ENCODE measurements at regions not wholly inside any gene's neighbourhood (a gene's known extent, or its start where the extent isn't known, plus 50 kb on each side); places are given as distances from the start of the nearest gene placed in this dataset.

DNA sequence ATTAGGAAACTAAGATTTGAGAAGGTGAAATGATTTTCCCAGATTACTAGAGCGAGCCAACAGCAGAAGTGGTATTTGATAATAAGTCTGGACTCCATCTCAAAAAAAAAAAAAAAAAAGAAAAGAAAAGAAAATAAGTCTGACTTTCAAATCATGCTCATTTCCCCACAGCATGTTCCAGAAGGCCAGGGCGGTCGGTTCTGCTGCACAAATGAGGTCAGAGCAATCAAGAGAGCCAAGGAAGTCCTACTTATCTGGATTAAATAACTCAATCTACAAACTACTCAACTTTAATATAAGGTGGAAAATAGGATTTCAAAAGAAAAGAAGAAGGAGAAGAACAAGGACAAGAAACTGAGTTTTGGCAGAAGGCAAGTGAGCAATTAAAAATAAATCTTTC lies 130.4 kb upstream of the RASA1 start (continued):
- TF ChIP-seq, protein P1, sequence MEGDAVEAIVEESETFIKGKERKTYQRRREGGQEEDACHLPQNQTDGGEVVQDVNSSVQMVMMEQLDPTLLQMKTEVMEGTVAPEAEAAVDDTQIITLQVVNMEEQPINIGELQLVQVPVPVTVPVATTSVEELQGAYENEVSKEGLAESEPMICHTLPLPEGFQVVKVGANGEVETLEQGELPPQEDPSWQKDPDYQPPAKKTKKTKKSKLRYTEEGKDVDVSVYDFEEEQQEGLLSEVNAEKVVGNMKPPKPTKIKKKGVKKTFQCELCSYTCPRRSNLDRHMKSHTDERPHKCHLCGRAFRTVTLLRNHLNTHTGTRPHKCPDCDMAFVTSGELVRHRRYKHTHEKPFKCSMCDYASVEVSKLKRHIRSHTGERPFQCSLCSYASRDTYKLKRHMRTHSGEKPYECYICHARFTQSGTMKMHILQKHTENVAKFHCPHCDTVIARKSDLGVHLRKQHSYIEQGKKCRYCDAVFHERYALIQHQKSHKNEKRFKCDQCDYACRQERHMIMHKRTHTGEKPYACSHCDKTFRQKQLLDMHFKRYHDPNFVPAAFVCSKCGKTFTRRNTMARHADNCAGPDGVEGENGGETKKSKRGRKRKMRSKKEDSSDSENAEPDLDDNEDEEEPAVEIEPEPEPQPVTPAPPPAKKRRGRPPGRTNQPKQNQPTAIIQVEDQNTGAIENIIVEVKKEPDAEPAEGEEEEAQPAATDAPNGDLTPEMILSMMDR (IDR thresholded peaks at IDR 0.05) = no peak
- no peak for TF ChIP-seq TFCP2L1 (CRISPR knock-in tag; IDR thresholded peaks at IDR 0.05)
- TF ChIP-seq, protein P2, sequence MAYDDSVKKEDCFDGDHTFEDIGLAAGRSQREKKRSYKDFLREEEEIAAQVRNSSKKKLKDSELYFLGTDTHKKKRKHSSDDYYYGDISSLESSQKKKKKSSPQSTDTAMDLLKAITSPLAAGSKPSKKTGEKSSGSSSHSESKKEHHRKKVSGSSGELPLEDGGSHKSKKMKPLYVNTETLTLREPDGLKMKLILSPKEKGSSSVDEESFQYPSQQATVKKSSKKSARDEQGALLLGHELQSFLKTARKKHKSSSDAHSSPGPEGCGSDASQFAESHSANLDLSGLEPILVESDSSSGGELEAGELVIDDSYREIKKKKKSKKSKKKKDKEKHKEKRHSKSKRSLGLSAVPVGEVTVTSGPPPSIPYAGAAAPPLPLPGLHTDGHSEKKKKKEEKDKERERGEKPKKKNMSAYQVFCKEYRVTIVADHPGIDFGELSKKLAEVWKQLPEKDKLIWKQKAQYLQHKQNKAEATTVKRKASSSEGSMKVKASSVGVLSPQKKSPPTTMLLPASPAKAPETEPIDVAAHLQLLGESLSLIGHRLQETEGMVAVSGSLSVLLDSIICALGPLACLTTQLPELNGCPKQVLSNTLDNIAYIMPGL (CRISPR knock-in tag; IDR thresholded peaks at IDR 0.05; ENCODE audit: borderline replicate concordance) = no peak

DNA sequence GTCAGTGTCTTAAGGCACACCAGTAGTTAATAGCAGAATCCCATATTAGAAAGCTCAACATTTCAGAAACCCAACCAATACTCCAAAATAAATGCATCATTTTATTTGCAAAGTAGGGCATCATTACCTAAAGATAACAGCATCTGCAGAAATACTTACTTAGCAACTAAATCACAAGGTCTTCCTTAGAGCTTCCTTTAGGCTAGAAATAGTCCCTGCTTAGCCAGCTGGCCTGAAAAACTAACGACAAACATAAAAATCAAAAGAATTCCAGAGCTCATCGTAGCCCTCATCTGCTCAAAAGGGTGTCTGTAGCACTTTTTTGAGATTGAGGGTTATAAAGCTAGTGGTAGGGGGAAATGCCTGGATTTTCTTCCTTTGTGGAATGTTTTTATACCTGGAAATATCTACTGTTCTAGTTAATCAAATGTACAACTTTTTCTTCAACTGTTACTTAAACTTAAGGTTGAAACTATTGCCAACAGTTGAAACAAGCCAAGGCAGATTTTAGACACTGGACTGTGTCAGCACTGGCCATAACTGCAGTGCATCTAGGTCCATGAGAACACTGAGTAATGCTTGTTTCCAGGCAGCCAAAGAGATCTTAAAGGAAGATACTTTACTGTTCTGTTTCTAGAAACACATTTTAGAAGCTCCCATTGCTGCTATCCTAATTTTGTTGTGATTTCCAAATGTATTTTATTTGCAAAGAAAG lies 129.4 kb upstream of the RASA1 start:
- Histone ChIP-seq H3K9me3 (no peaks in the 10 kb centered on the region), H3K4me2 (no peak overlapping the region), H3K4me3 (no peak overlapping the region), H3K27ac (no peak overlapping the region), H3K4me1 (no peaks in the 10 kb centered on the region)
- WGBS (ENCODE audit: missing lambda C conversion rate) = 38% methylated on average over 2 of the region's 2 CpGs
- ATAC-seq (no peak), FAIRE-seq (no peak), DNase-seq (ENCODE audit: low read depth in 1 of 2, low spot score in 1 of 2) (no peak)
- CTCF ChIA-PET = interaction anchor here (1.4 kb wide), 1 partner anchor 16 kb away, joined by 3 read pairs; no protein-coding TSS in a partner anchor
- TF ChIP-seq HEYL (CRISPR knock-in tag; IDR thresholded peaks at IDR 0.05) (no peak), CBX8 (IDR thresholded peaks at IDR 0.05) (no peak), SMC3 (IDR thresholded peaks at IDR 0.05) (no peak), RCOR1 (IDR thresholded peaks at IDR 0.05; ENCODE audit: low read depth, low read length) (no peak), MAX (IDR thresholded peaks at IDR 0.05) (no peak), CHD2 (IDR thresholded peaks at IDR 0.05; ENCODE audit: low read length, partially characterized antibody) (no peak), BCL3 (IDR thresholded peaks at IDR 0.05) (no peak), KDM5A (IDR thresholded peaks at IDR 0.05) (no peak), EHF (CRISPR knock-in tag; IDR thresholded peaks at IDR 0.05) (no peak)
- POLR2A ChIA-PET = no interaction called here

- POLR2A ChIA-PET = no interaction called here
- H3K4me2 ChIP-seq = no peak overlapping the region
- H3K4me1 ChIP-seq = no peaks in the 10 kb centered on the region
- H3K27ac ChIP-seq = no peak overlapping the region
- CTCF ChIA-PET = interaction anchor here (0.6 to 0.7 kb wide), 2 partner anchors 12 to 93 kb away, joined by 3 to 4 read pairs; no protein-coding TSS in a partner anchor
- TF ChIP-seq ESRRA (IDR thresholded peaks at IDR 0.05; ENCODE audit: borderline replicate concordance, low read length) (no peak), RARB (CRISPR knock-in tag; IDR thresholded peaks at IDR 0.05) (no peak), ELK1 (IDR thresholded peaks at IDR 0.05; ENCODE audit: low read depth, low read length) (no peak), E2F6 (IDR thresholded peaks at IDR 0.05; ENCODE audit: borderline replicate concordance, low read depth) (no peak), HOXB13 (CRISPR knock-in tag; IDR thresholded peaks at IDR 0.05; ENCODE audit: low read depth) (no peak), JUNB (IDR thresholded peaks at IDR 0.05) (no peak), NFE2L2 (conservative IDR thresholded peaks at IDR 0.05; ENCODE audit: low read length) (no peak), EHF (CRISPR knock-in tag; IDR thresholded peaks at IDR 0.05) (no peak), TP53 (CRISPR knock-in tag; IDR thresholded peaks at IDR 0.05) (no peak), FOXS1 (CRISPR knock-in tag; IDR thresholded peaks at IDR 0.05) (no peak), CEBPB (IDR thresholded peaks at IDR 0.05) (no peak), MYC (IDR thresholded peaks at IDR 0.05; ENCODE audit: borderline replicate concordance, low read length) (no peak), GATA3 (IDR thresholded peaks at IDR 0.05; ENCODE audit: borderline replicate concordance) (no peak), CHD2 (IDR thresholded peaks at IDR 0.05; ENCODE audit: low read length, partially characterized antibody) (no peak)
- DNase-seq (ENCODE audit: low read depth in 1 of 2, low spot score in 1 of 2) (no peak), ATAC-seq (no peak), FAIRE-seq (no peak)
- no peak overlapping the region for H3K4me3 ChIP-seq
- no peaks in the 10 kb centered on the region for H3K9me3 ChIP-seq
These were observed 127.9 kb upstream of the RASA1 start for GRCh38 chr5:87139795-87140194.
